ENCODE measurements at regions not wholly inside any gene's neighbourhood (a gene's known extent, or its start where the extent isn't known, plus 50 kb on each side); places are given as distances from the start of the nearest gene placed in this dataset.

GRCh38 chr13:97562962-97563361 is 129.0 kb downstream of the RAP2A start:
- no peak for DNase-seq (ENCODE audit: low spot score)

- no peak for DNase-seq (ENCODE audit: low spot score)
These were observed 131.0 kb downstream of the RAP2A start for GRCh38 chr13:97564956-97565355.

GRCh38 chr13:97565906-97566305 is 131.9 kb downstream of the RAP2A start:
- DNase-seq (ENCODE audit: low spot score) = no peak

- no peak for DNase-seq (ENCODE audit: low spot score)
These were observed 132.9 kb downstream of the RAP2A start for GRCh38 chr13:97566907-97567306.

GRCh38 chr13:97567510-97568243 is 133.7 kb downstream of the RAP2A start:
- peak; percentile 3 for DNase-seq (ENCODE audit: low spot score)

GRCh38 chr13:97568850-97569249 is 134.9 kb downstream of the RAP2A start:
- DNase-seq (ENCODE audit: low spot score) = no peak

GRCh38 chr13:97569841-97570240 is 135.9 kb downstream of the RAP2A start:
- no peak for DNase-seq (ENCODE audit: low spot score)

GRCh38 chr13:97570442-97570841 is 136.5 kb downstream of the RAP2A start:
- DNase-seq (ENCODE audit: low spot score) = no peak

- DNase-seq (ENCODE audit: low spot score) = no peak
These were observed 139.0 kb downstream of the RAP2A start for GRCh38 chr13:97573011-97573410.

GRCh38 chr13:97574926-97575325 is 141.0 kb downstream of the RAP2A start:
- peak; percentile 19 for DNase-seq (ENCODE audit: low spot score)

GRCh38 chr13:97577026-97577425 is 143.1 kb downstream of the RAP2A start:
- no peak for DNase-seq (ENCODE audit: low spot score)

GRCh38 chr13:97582170-97582569 is 148.2 kb downstream of the RAP2A start:
- DNase-seq (ENCODE audit: low spot score) = no peak

- DNase-seq (ENCODE audit: low spot score) = no peak
These were observed 150.0 kb downstream of the RAP2A start for GRCh38 chr13:97583907-97584497.

- DNase-seq (ENCODE audit: low spot score) = no peak
These were observed 153.0 kb downstream of the RAP2A start for GRCh38 chr13:97586941-97587340.

GRCh38 chr13:97588993-97589392 is 155.0 kb downstream of the RAP2A start:
- DNase-seq (ENCODE audit: low spot score) = no peak

GRCh38 chr13:97600458-97601075 is 166.6 kb downstream of the RAP2A start:
- DNase-seq (ENCODE audit: low spot score) = no peak

- DNase-seq (ENCODE audit: low spot score) = no peak
These were observed 181.3 kb downstream of the RAP2A start for GRCh38 chr13:97615266-97615665.

- no peak for DNase-seq (ENCODE audit: low spot score)
These were observed 182.4 kb downstream of the RAP2A start for GRCh38 chr13:97616385-97616784.

GRCh38 chr13:97621025-97621424 is 187.1 kb downstream of the RAP2A start:
- no peak for DNase-seq (ENCODE audit: low spot score)

GRCh38 chr13:97621631-97622030 is 187.7 kb downstream of the RAP2A start:
- DNase-seq (ENCODE audit: low spot score) = no peak

GRCh38 chr13:97627566-97627965 is 193.6 kb downstream of the RAP2A start:
- no peak for DNase-seq (ENCODE audit: low spot score)

GRCh38 chr13:97629601-97630272 is 195.8 kb downstream of the RAP2A start:
- DNase-seq (ENCODE audit: low spot score) = no peak

- no peak for DNase-seq (ENCODE audit: low spot score)
These were observed 196.8 kb downstream of the RAP2A start for GRCh38 chr13:97630725-97631124.

All from globus pallidus (tissue), 1 donor.